Neuron (in vitro differentiated cells): ENCODE measurements at regions not wholly inside any gene's neighbourhood (a gene's known extent, or its start where the extent isn't known, plus 50 kb on each side); places are given as distances from the start of the nearest gene placed in this dataset.
"Not testable (repeated sequence)": the region's sequence is repeated elsewhere in the genome, so short reads cannot be mapped to it uniquely, and the experiment has no call there.

Experiments
- H2AFZ ChIP-seq: one replicate; pipeline ENCODE4 v1.6.1; 2013; ENCODE audit warnings: low read depth, mild to moderate bottlenecking, inconsistent platforms, low read length, moderate library complexity
- H3K27me3 ChIP-seq: one replicate; pipeline ENCODE4 v1.6.1; 2013; ENCODE audit warnings: low read length; ENCODE audit not compliant: insufficient read depth
- H3K36me3 ChIP-seq: one replicate; pipeline ENCODE4 v1.6.1; 2013; ENCODE audit warnings: low read length; ENCODE audit not compliant: insufficient read depth
- H3K4me1 ChIP-seq: one replicate; pipeline ENCODE4 v1.6.1; 2013; ENCODE audit warnings: low read length; ENCODE audit not compliant: insufficient read depth
- H3K4me3 ChIP-seq: 2 replicates; pipeline ENCODE4 v1.5.1; 2013; ENCODE audit warnings: mild to moderate bottlenecking, low read length, moderate library complexity
- H3K9me3 ChIP-seq: one replicate; pipeline ENCODE4 v1.6.1; 2013; ENCODE audit warnings: low read length

GRCh38 chr11:13174090-13174489 lies 103.5 kb upstream of the BMAL1 start:
- Histone ChIP-seq H3K4me3 (no peak overlapping the region), H3K9me3 (no peaks in the 10 kb centered on the region), H3K36me3 (no peaks in the 10 kb centered on the region), H3K4me1 (no peaks in the 10 kb centered on the region), H3K27me3 (no peaks in the 10 kb centered on the region), H2AFZ (no peak overlapping the region)

- Histone ChIP-seq H3K36me3 (no peaks in the 10 kb centered on the region), H3K27me3 (no peaks in the 10 kb centered on the region), H3K4me1 (peaks cover 4% of the 10 kb centered on the region), H2AFZ (no peak overlapping the region), H3K9me3 (no peaks in the 10 kb centered on the region), H3K4me3 (no peak overlapping the region)
Observed at GRCh38 chr11:13183094-13183825, 94.3 kb upstream of the BMAL1 start.

GRCh38 chr11:13183826-13184196 lies 93.8 kb upstream of the BMAL1 start:
- no peaks in the 10 kb centered on the region for H3K36me3 ChIP-seq
- H2AFZ ChIP-seq: no peak overlapping the region
- H3K9me3 ChIP-seq: no peaks in the 10 kb centered on the region
- H3K4me1 ChIP-seq: peaks cover 4% of the 10 kb centered on the region
- no peaks in the 10 kb centered on the region for H3K27me3 ChIP-seq
- no peak overlapping the region for H3K4me3 ChIP-seq

- H3K36me3 ChIP-seq: no peaks in the 10 kb centered on the region
- H2AFZ ChIP-seq: no peak overlapping the region
- H3K4me3 ChIP-seq: no peak overlapping the region
- H3K9me3 ChIP-seq: no peaks in the 10 kb centered on the region
- no peaks in the 10 kb centered on the region for H3K27me3 ChIP-seq
- H3K4me1 ChIP-seq: peaks cover 4% of the 10 kb centered on the region
Observed at GRCh38 chr11:13184295-13184794, 93.2 kb upstream of the BMAL1 start.

GRCh38 chr11:13188179-13188578 lies 89.4 kb upstream of the BMAL1 start:
- no peaks in the 10 kb centered on the region for H3K36me3 ChIP-seq
- peaks cover 7% of the 10 kb centered on the region for H3K9me3 ChIP-seq
- peaks cover 3% of the 10 kb centered on the region for H3K4me1 ChIP-seq
- H2AFZ ChIP-seq: no peak overlapping the region
- no peak overlapping the region for H3K4me3 ChIP-seq
- H3K27me3 ChIP-seq: no peaks in the 10 kb centered on the region

- Histone ChIP-seq H2AFZ (no peak overlapping the region), H3K36me3 (no peaks in the 10 kb centered on the region), H3K4me3 (no peak overlapping the region), H3K9me3 (peaks cover 7% of the 10 kb centered on the region), H3K4me1 (no peaks in the 10 kb centered on the region), H3K27me3 (no peaks in the 10 kb centered on the region)
Observed at GRCh38 chr11:13189561-13190426, 87.8 kb upstream of the BMAL1 start.

- Histone ChIP-seq H3K9me3 (peaks cover 7% of the 10 kb centered on the region), H3K36me3 (no peaks in the 10 kb centered on the region), H2AFZ (no peak overlapping the region)
Observed at GRCh38 chr11:13193613-13194012, 84.0 kb upstream of the BMAL1 start.

GRCh38 chr11:13197374-13197773 lies 80.2 kb upstream of the BMAL1 start:
- H3K9me3 ChIP-seq, H2AFZ ChIP-seq, H3K27me3 ChIP-seq, H3K4me1 ChIP-seq, H3K4me3 ChIP-seq, H3K36me3 ChIP-seq: not testable (repeated sequence)

More at GRCh38 chr11:13193613-13194012, 84.0 kb upstream of the BMAL1 start:
- H3K4me1 ChIP-seq: no peaks in the 10 kb centered on the region
- no peaks in the 10 kb centered on the region for H3K27me3 ChIP-seq
- H3K4me3 ChIP-seq: no peak overlapping the region

GRCh38 chr11:13205486-13205885 lies 72.1 kb upstream of the BMAL1 start:
- Histone ChIP-seq H2AFZ (peak overlapping the region; percentile 7), H3K4me3 (no peak overlapping the region), H3K4me1 (peaks cover 37% of the 10 kb centered on the region), H3K9me3 (no peaks in the 10 kb centered on the region), H3K36me3 (no peaks in the 10 kb centered on the region), H3K27me3 (no peaks in the 10 kb centered on the region)

GRCh38 chr11:13206086-13206640 lies 71.4 kb upstream of the BMAL1 start:
- peaks cover 37% of the 10 kb centered on the region for H3K4me1 ChIP-seq
- H3K4me3 ChIP-seq: no peak overlapping the region
- H3K36me3 ChIP-seq: no peaks in the 10 kb centered on the region
- no peaks in the 10 kb centered on the region for H3K9me3 ChIP-seq
- no peak overlapping the region for H2AFZ ChIP-seq
- no peaks in the 10 kb centered on the region for H3K27me3 ChIP-seq

GRCh38 chr11:13207270-13207664 lies 70.3 kb upstream of the BMAL1 start:
- H3K4me3 ChIP-seq: peak overlapping the region; percentile 32
- no peaks in the 10 kb centered on the region for H3K9me3 ChIP-seq
- H3K4me1 ChIP-seq: peaks cover 37% of the 10 kb centered on the region
- H2AFZ ChIP-seq: no peak overlapping the region
- H3K27me3 ChIP-seq: no peaks in the 10 kb centered on the region
- H3K36me3 ChIP-seq: no peaks in the 10 kb centered on the region

GRCh38 chr11:13207665-13208594 lies 69.7 kb upstream of the BMAL1 start:
- H3K36me3 ChIP-seq: no peaks in the 10 kb centered on the region
- H3K9me3 ChIP-seq: no peaks in the 10 kb centered on the region
- peak overlapping the region; percentile 77 for H2AFZ ChIP-seq
- peak overlapping the region; percentile 32 for H3K4me3 ChIP-seq
- no peaks in the 10 kb centered on the region for H3K27me3 ChIP-seq
- peaks cover 37% of the 10 kb centered on the region for H3K4me1 ChIP-seq
